ENCODE measurements at regions not wholly inside any gene's neighbourhood (a gene's known extent, or its start where the extent isn't known, plus 50 kb on each side); places are given as distances from the start of the nearest gene placed in this dataset.
"Not testable (repeated sequence)": the region's sequence is repeated elsewhere in the genome, so short reads cannot be mapped to it uniquely, and the experiment has no call there.

GRCh38 chr10:11403646-11404045 is 207.8 kb downstream of the USP6NL start:
- H3K27ac ChIP-seq = peak overlapping the region in 5 of 21 experiments; percentile 54 to 85 (median 64)

GRCh38 chr10:11403116-11403515 is 208.3 kb downstream of the USP6NL start:
- Histone ChIP-seq H3K4me3 (no peak overlapping the region), H3K27ac (peak overlapping the region in 7 of 21 experiments; percentile 50 to 85 (median 64))

More at GRCh38 chr10:11403646-11404045, 207.8 kb downstream of the USP6NL start:
- H3K4me3 ChIP-seq = not testable (repeated sequence)

GRCh38 chr10:11402392-11402791 is 209.1 kb downstream of the USP6NL start:
- no peak overlapping the region for H3K4me3 ChIP-seq
- H3K27ac ChIP-seq = peak overlapping the region in 3 of 21 experiments; percentile 64 to 85 (median 78)

GRCh38 chr10:11401264-11402235 is 209.9 kb downstream of the USP6NL start:
- Histone ChIP-seq H3K27ac (peak overlapping the region in 5 of 21 experiments; percentile 9 to 60 (median 18)), H3K4me3 (no peak overlapping the region)

- H3K4me3 ChIP-seq = no peak overlapping the region
- H3K27ac ChIP-seq = no peak overlapping the region
Observed at GRCh38 chr10:11397980-11398580, 213.4 kb downstream of the USP6NL start.

- Histone ChIP-seq H3K27ac (no peak overlapping the region), H3K4me3 (no peak overlapping the region)
Observed at GRCh38 chr10:11397077-11397965, 214.1 kb downstream of the USP6NL start.

- no peak overlapping the region for H3K27ac ChIP-seq
Observed at GRCh38 chr10:11396311-11396955, 215.0 kb downstream of the USP6NL start.

GRCh38 chr10:11395581-11396310 is 215.7 kb downstream of the USP6NL start:
- Histone ChIP-seq H3K4me3 (no peak overlapping the region), H3K27ac (no peak overlapping the region)

More at GRCh38 chr10:11396311-11396955, 215.0 kb downstream of the USP6NL start:
- H3K4me3 ChIP-seq = no peak overlapping the region

- H3K27ac ChIP-seq = no peak overlapping the region
- no peak overlapping the region for H3K4me3 ChIP-seq
Observed at GRCh38 chr10:11395161-11395560, 216.3 kb downstream of the USP6NL start.

GRCh38 chr10:11393858-11394257 is 217.6 kb downstream of the USP6NL start:
- H3K4me3 ChIP-seq = no peak overlapping the region
- H3K27ac ChIP-seq = no peak overlapping the region

- H3K27ac ChIP-seq = no peak overlapping the region
- H3K4me3 ChIP-seq = no peak overlapping the region
Observed at GRCh38 chr10:11392776-11393175, 218.7 kb downstream of the USP6NL start.

- Histone ChIP-seq H3K27ac (no peak overlapping the region), H3K4me3 (no peak overlapping the region)
Observed at GRCh38 chr10:11388996-11389395, 222.5 kb downstream of the USP6NL start.

- Histone ChIP-seq H3K4me3 (no peak overlapping the region), H3K27ac (no peak overlapping the region)
Observed at GRCh38 chr10:11387551-11388222, 223.8 kb downstream of the USP6NL start.

GRCh38 chr10:11387044-11387443 is 224.4 kb downstream of the USP6NL start:
- Histone ChIP-seq H3K27ac (no peak overlapping the region), H3K4me3 (no peak overlapping the region)
